GM04503 (cell line): ENCODE measurements at regions not wholly inside any gene's neighbourhood (a gene's known extent, or its start where the extent isn't known, plus 50 kb on each side); places are given as distances from the start of the nearest gene placed in this dataset.
"Not testable (repeated sequence)": the region's sequence is repeated elsewhere in the genome, so short reads cannot be mapped to it uniquely, and the experiment has no call there.

Experiments
- DNase-seq: peaks from one replicate; pipeline ENCODE4 v3.0.0-alpha.2; 2012; ENCODE audit warnings: low read depth

GRCh38 chr12:58069268-58069963, 128.0 kb downstream of the ATP23 start:
- DNase-seq = peak; percentile 20

DNA sequence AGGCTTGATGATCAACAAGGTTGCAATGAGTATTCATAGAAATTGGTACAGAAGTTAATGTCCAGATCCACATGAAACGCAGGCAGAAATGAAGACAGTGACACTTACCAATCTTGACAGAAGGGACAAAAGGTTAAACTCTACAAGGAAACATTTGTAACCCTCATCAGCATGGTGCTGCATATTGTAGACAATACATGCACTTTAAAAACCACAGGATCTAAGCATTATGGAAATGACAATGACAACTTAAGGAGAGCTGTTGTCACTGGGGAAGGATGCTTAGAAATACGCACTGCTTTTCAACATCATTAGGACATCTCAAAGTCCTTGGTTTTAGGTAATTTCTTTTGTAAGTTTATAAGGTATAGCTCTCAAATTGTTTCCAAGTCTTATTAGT, 130.6 kb downstream of the ATP23 start:
- no peak for DNase-seq

DNA sequence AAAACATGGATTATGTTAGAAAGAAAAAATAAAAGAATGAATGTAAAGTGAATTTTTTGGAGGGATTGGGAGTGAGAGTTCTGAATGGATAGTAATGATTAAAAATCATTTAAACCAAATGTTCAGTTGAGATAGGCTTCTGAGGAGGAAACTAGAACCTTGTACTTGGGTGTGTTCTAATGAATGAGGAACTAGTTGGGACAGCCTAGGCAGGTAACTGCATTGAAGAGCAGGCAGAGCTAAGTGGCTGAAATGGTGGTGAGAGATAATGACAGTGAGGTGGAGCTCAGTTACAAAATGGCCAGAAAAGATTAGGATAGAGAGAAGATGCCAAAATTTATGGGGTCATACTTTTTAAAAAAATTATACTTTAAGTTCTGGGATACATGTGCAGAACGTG, 132.9 kb downstream of the ATP23 start:
- DNase-seq = no peak

GRCh38 chr12:58079806-58080205, 138.4 kb downstream of the ATP23 start:
- no peak for DNase-seq

- DNase-seq = no peak
These were observed 140.1 kb downstream of the ATP23 start for GRCh38 chr12:58081488-58081887.

- DNase-seq = no peak
These were observed 141.6 kb downstream of the ATP23 start for GRCh38 chr12:58082996-58083395.

- DNase-seq = no peak
These were observed 144.6 kb downstream of the ATP23 start for GRCh38 chr12:58086006-58086405.

GRCh38 chr12:58086930-58087329, 145.6 kb downstream of the ATP23 start:
- DNase-seq = no peak

- no peak for DNase-seq
These were observed 146.2 kb downstream of the ATP23 start for GRCh38 chr12:58087423-58088127.

DNA sequence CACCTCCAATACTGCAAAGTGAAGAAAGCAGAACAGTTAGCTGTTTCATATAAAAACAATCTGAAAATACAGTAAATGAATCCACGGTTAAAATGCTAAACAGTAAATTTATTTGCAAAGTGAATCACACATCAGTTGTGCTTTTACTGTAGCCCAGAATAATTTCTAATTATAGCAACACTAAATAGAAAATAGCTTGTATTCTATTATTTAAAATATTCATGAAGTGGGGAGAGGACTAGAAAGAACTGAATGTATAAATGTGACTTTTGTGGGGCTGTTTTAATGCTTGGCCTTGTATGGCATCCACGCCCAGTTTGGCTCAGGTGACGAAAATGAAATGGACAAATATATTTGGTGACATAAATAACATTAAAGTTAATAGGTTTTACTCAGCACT, 148.2 kb downstream of the ATP23 start:
- no peak for DNase-seq

DNA sequence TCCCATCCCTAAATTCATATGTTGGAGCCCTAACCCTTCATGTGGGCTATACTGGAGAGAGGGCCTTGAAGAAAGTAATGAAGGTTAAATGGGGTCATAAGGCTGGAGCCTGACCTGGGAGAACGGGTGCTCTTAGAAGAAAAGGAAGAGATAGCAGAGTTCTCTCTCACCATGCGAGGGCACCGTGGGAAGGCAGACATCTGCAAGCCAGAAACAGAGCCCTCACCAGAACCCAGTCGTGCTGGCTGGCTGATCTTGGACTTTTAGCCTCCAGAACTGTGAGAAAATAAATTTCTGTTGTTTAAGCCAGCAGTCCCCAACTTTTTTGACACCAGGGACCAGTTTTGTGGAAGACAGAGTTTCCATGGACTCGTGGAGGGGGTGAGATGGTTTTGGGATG, 149.3 kb downstream of the ATP23 start:
- no peak for DNase-seq

DNA sequence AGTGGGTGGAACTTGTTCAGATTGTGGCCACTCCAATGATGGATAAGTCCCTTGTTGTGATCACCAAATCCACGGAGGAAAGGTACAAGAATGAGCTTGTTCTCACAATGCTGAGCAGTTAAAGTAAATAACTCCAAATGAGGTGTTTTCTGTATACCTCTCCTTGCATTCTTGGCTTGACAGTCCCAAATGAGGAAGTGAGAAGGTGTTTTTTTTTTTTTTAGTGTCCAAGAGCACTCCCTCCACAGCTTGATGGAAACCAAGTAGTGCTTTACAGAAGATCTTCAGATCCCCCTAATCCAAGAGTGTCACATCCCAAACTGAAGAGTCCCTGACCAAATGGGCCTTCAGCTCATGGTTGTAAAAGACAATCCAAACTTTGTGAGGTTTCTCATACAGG, 153.6 kb downstream of the ATP23 start:
- DNase-seq = no peak

- no peak for DNase-seq
These were observed 156.4 kb downstream of the ATP23 start for GRCh38 chr12:58097741-58098140.

DNA sequence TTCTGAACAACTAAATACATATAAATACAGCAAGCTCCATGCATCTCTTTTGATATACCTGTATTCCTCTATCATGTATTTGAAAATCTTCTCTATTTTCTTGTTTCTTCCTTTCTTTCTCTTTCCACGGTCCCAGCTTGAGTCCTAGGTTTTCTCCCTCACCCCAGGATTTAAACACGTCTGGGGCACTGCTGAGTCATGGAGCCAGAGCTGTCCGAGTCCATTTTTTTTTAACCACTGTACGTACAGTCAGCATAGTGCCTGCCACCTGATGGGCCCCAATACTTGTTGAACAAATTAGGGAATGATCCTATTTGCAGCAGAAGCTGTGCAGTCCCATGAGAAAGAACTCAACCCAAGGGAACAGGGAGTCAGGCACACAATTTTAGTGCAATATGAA, 158.1 kb downstream of the ATP23 start:
- no peak for DNase-seq

GRCh38 chr12:58104351-58104755, 163.0 kb downstream of the ATP23 start:
- DNase-seq = no peak

- no peak for DNase-seq
These were observed 164.1 kb downstream of the ATP23 start for GRCh38 chr12:58105225-58106119.

GRCh38 chr12:58106195-58106594, 164.8 kb downstream of the ATP23 start:
- no peak for DNase-seq

GRCh38 chr12:58117201-58117600, 175.8 kb downstream of the ATP23 start:
- no peak for DNase-seq

- no peak for DNase-seq
These were observed 176.3 kb downstream of the ATP23 start for GRCh38 chr12:58117667-58118066.

DNA sequence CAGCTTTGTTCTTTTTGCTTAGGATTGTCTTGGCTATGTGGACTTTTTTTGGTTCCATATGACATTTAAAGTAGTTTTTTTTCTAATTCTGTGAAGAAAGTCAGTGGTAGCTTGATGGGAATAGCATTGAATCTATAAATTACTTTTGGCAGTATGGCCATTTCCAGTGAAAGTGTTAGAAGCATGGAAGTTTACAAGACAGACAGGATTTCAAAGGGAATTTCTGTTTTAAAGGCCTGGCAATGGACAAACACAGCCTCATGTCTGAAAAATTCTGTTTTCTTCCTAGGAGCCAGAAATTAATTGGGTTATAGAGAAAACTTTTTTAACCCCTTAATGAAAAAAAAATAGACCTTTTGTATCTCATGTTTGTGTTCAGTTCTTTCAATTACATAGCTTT, 184.4 kb downstream of the ATP23 start:
- not testable (repeated sequence) for DNase-seq

DNA sequence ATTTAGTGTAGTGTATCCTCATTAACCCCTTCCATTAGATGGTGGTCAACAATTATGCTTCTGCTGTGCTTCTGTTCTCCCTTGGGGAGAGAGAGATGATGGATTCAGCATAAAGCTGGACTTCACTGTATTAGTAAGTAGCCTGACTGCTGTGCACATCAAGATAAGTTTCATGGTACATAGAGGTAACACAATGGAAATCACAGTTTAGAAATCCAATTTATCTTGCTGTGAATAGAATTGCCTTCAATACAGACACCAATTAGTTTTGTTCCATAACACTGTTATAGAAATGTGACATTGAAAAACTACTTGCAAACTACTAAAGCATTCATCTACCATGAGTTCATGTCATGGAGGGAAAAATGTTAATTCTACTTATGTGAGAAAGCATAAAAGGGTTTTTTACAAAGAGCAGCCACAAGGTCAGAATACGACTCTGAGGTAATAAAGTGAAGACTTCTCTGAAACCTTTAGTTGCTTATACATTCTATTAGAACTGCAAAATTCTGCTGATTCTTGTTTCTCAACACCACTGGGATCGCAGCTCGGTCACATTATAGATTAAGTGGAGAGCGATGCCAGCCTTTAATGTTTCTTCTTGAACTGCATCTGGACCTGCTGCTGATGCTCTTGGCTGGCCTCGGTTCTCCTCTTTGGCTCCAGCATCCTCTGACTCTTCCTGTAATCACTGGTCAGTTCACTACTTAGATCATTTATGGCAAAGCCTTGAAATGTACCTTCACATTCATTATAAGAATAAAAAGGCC, 190.8 kb downstream of the ATP23 start:
- DNase-seq = no peak

- no peak for DNase-seq
These were observed 197.1 kb downstream of the ATP23 start for GRCh38 chr12:58138424-58138823.
